Muscle of arm (tissue), 1 donor: ENCODE measurements at regions not wholly inside any gene's neighbourhood (a gene's known extent, or its start where the extent isn't known, plus 50 kb on each side); places are given as distances from the start of the nearest gene placed in this dataset.
A peak's percentile ranks its signal among the peaks of the same experiment; 100 is the strongest.

Experiments used
- DNase-seq: peaks from one replicate; pipeline ENCODE4 v3.0.0-alpha.2; 2013

- no peak for DNase-seq
These were observed 120.0 kb downstream of the BEGAIN start for GRCh38 chr14:100467046-100467750.

DNA sequence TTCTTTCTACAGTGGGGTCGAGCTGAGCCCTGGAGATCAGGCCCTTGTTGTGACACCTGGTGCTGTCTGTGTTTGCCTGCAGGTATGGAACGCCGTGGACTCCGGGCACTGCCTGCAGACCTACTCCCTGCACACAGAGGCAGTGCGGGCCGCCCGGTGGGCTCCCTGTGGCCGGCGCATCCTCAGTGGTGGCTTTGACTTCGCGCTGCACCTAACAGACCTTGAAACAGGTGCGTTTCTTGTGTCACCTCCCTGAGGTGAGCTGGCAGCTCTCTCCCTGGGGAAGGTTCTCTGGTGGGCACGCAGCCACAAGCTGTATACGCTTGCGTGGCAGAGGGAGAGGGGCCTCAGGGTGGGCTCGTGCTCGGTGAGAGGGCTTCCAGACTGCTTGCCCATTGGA, 119.3 kb downstream of the BEGAIN start:
- no peak for DNase-seq

- DNase-seq = no peak
These were observed 118.7 kb downstream of the BEGAIN start for GRCh38 chr14:100468557-100468956.

GRCh38 chr14:100469632-100470522, 117.3 kb downstream of the BEGAIN start:
- DNase-seq = no peak

GRCh38 chr14:100470523-100470897, 116.7 kb downstream of the BEGAIN start:
- no peak for DNase-seq

DNA sequence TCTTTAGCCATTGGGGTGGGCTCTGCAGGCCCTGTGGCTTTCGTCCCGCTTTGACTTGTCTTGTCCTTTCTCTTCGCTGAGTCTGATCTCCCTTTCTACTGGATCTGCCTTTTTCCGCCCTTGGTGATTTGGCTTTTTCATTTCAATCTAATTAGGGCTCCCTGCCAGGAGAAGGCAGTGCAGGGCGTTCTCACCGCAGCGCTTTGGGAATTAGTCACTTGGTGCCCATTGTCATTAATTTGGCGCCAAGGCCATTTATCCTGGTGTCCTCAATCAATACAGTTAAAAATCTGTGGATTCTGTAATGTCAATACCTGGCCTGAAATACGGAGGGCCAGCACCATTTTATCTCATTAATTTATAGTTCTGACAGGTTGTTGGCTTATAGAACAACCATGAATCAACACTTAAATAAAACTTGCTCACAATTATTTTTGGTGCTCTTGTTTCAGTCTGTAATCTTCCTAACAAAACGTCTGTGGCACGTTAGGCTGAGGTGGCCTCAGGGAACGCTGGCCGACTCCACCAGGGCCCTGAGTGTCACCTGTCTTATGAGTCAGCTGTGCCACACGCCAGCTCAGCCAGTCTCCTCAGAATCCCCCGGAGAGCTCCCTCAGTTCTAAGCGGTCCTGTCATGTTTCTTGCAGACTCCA, 115.7 kb downstream of the BEGAIN start:
- no peak for DNase-seq

DNA sequence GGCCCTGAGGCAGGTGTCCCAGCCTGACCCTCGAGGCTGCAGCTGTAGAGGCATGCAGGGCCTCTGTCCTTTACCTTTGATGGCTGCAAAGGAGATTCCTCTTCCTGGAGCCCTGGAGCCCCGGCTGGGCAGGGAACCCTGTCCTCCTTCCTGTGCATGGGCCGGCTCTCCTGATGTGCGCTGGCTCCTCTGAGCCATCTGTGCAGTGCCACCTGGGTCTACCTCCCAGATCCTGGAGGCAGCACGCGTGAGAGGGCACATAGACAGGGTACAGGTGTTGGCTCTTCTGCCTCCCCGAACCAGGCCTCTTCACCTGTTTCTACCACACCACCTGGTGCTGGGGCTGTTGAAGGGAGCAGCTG, 115.1 kb downstream of the BEGAIN start:
- DNase-seq = no peak

DNA sequence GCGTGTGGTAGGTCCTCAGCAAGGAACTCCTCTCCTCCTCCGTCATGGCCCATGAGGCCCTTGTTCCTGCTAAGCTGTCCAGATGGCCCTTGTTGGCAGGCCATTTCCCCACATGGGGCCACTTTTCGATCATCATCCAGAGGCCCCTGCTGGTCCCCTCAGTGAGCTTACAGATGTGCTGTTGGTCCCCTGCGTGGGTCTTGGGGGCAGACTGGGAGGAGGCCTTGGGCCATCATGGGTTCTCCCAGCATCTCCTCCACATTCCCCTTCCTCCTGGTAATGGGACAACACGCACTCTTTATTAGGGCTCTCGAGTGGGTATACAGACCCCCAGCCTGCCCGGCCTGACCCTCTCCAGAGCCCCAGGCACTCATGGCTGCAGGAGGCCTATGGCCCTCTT, 114.7 kb downstream of the BEGAIN start:
- DNase-seq = no peak

DNA sequence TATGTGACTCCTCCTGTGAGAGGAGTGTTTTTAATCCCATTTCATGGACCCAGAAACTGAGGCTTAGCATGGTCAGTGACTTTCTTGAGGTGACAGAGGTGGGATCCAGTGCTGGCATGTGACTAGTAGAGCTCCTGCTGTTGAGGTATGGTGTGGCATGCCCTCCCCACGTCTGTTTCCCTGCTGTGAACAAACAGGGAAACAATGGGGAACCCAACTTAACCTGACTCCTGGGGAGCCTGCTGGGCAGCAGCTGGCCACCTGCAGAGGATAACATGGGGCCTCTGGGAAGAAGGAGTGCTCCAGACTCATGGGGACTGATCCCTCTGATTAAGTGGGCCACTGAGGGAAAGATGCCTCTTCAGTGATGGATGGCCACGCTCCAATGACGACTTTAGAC, 114.0 kb downstream of the BEGAIN start:
- DNase-seq = no peak

DNA sequence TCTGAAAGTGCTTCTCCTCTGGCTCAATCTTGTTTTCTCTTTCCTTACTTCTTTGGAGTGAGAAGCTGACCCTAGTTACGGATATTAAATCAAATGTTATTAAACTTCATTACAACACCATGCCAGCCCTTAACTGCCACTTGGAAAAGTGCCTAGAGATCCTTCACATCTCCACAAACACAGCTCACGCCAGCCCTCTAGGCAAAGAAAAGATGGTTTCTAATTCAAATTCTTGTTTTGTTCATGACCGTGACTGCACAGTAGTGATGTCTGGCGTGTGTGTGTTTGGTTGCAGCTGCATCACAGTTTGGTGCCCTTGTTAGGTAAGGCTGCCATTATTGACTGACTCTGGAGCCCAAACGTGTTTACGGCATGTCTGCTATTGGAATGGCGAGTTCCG, 113.0 kb downstream of the BEGAIN start:
- no peak for DNase-seq

DNA sequence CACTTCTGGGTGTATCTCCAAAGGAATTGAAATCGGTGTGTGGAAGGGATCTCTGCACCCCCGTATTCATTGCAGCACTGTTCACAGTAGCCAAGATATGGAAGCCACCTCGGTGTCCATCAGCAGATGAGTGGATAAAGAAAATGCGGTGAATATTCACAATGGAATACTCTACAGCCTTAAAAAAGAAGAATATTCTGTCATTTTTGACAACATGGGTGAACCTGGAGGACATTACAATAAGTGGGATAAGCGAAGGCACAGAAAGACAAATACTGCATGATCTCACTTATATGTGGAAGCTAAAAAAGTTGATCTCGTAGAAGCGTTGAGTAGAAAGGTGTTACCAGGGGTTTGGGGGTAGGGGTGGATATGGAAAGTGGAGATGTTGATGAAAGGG, 111.9 kb downstream of the BEGAIN start:
- no peak for DNase-seq

DNA sequence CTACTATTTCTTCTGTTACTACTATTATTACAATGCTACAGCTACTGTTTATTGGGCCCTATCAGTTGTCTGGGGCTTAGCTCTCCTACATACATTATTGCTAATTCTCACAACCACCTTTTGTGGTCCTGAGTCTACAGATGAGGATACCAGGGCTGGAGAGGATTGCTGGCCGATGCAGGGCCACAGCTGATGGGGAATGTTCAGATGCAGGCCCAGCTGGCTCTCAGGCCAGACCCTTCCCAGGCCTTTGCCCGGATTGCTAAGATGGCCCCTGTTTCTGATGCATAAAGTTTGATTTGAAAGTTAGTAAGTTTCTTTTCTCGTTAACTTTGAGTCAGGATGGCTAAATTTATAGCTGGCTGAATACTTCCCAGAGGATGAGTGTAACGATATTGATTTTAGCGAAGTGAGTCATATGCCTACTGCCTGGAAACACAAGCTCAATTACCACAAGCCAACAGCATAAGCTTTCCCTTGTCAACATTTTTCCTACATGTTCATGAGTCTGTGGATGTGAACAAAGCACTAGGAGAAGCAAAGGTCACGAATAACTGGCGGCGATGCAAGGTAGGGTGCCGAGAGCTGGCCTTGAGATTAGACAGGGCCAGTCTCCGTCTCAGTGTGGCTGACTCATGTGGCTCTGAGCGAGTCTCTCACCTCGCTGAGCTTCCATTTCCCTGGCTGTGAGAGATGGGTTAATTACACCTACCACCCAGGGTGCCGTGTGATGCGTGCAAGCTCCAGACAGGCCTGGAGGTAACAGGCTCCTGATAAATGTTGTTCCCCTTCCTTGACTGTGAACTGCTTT, 111.0 kb downstream of the BEGAIN start:
- DNase-seq = no peak

GRCh38 chr14:100484531-100485267, 102.5 kb downstream of the BEGAIN start:
- no peak for DNase-seq

GRCh38 chr14:100486025-100486828, 101.0 kb downstream of the BEGAIN start:
- DNase-seq = peak; percentile 81
